ENCODE measurements at regions not wholly inside any gene's neighbourhood (a gene's known extent, or its start where the extent isn't known, plus 50 kb on each side); places are given as distances from the start of the nearest gene placed in this dataset.
"Not testable (repeated sequence)": the region's sequence is repeated elsewhere in the genome, so short reads cannot be mapped to it uniquely, and the experiment has no call there.

- no peaks in the 10 kb centered on the region for H3K36me3 ChIP-seq (ENCODE audit: insufficient read depth, low read length, poor library complexity, severe bottlenecking)
- H3K27ac ChIP-seq (ENCODE audit: low read depth, low read length, poor library complexity, severe bottlenecking) = no peak overlapping the region
- ChIA-PET POLR2A (ENCODE audit: low non-redundant PET) (no interaction called here), CTCF (no interaction called here)
- no peak for DNase-seq (ENCODE audit: low spot score)
- no TSS peak for BruUV-seq (replicated peaks)
- TF ChIP-seq CTCF (conservative IDR thresholded peaks at IDR 0.05; ENCODE audit: low read depth, low read length) = no peak
- no peak for TF ChIP-seq EZH2 (IDR thresholded peaks at IDR 0.05; ENCODE audit: borderline replicate concordance, low read depth, low read length, poor library complexity, severe bottlenecking)
- no peaks in the 10 kb centered on the region for H3K9me3 ChIP-seq (ENCODE audit: low read depth, low read length, poor library complexity, severe bottlenecking)
- no peaks in the 10 kb centered on the region for H3K4me1 ChIP-seq (ENCODE audit: insufficient read depth, low read length, poor library complexity, severe bottlenecking)
- intact Hi-C loops (cut with micrococcal nuclease; ENCODE audit: unreplicated experiment) = no loop called here
- peaks cover 14% of the 10 kb centered on the region for H3K27me3 ChIP-seq (replicated peaks; ENCODE audit: insufficient read depth, low read depth, low read length, poor library complexity)
- H3K4me3 ChIP-seq (ENCODE audit: low read depth, low read length, poor library complexity, severe bottlenecking) = no peak overlapping the region
Measured at GRCh38 chr17:12230481-12231354, 210.0 kb downstream of the MAP2K4 start.

GRCh38 chr17:12231355-12231682 is 210.6 kb downstream of the MAP2K4 start:
- H3K27me3 ChIP-seq (replicated peaks; ENCODE audit: insufficient read depth, low read depth, low read length, poor library complexity) = peaks cover 12% of the 10 kb centered on the region
- H3K36me3 ChIP-seq (ENCODE audit: insufficient read depth, low read length, poor library complexity, severe bottlenecking) = no peaks in the 10 kb centered on the region
- DNase-seq (ENCODE audit: low spot score) = no peak
- POLR2A ChIA-PET (ENCODE audit: low non-redundant PET) = no interaction called here
- BruUV-seq (replicated peaks) = no TSS peak
- no peak for TF ChIP-seq CTCF (conservative IDR thresholded peaks at IDR 0.05; ENCODE audit: low read depth, low read length)
- no peak for TF ChIP-seq EZH2 (IDR thresholded peaks at IDR 0.05; ENCODE audit: borderline replicate concordance, low read depth, low read length, poor library complexity, severe bottlenecking)
- no peak overlapping the region for H3K4me3 ChIP-seq (ENCODE audit: low read depth, low read length, poor library complexity, severe bottlenecking)
- no peaks in the 10 kb centered on the region for H3K4me1 ChIP-seq (ENCODE audit: insufficient read depth, low read length, poor library complexity, severe bottlenecking)
- intact Hi-C loops (cut with micrococcal nuclease; ENCODE audit: unreplicated experiment) = no loop called here
- CTCF ChIA-PET = no interaction called here
- H3K9me3 ChIP-seq (ENCODE audit: low read depth, low read length, poor library complexity, severe bottlenecking) = no peaks in the 10 kb centered on the region
- no peak overlapping the region for H3K27ac ChIP-seq (ENCODE audit: low read depth, low read length, poor library complexity, severe bottlenecking)

- DNase-seq (ENCODE audit: low spot score); H3K27ac ChIP-seq (ENCODE audit: low read depth, low read length, poor library complexity, severe bottlenecking); H3K36me3 ChIP-seq (ENCODE audit: insufficient read depth, low read length, poor library complexity, severe bottlenecking); CTCF ChIA-PET; POLR2A ChIA-PET (ENCODE audit: low non-redundant PET); intact Hi-C loops (cut with micrococcal nuclease; ENCODE audit: unreplicated experiment); H3K4me3 ChIP-seq (ENCODE audit: low read depth, low read length, poor library complexity, severe bottlenecking); BruUV-seq (replicated peaks); H3K9me3 ChIP-seq (ENCODE audit: low read depth, low read length, poor library complexity, severe bottlenecking); H3K4me1 ChIP-seq (ENCODE audit: insufficient read depth, low read length, poor library complexity, severe bottlenecking): not testable (repeated sequence)
- H3K27me3 ChIP-seq (replicated peaks; ENCODE audit: insufficient read depth, low read depth, low read length, poor library complexity) = peaks cover 15% of the 10 kb centered on the region
Measured at GRCh38 chr17:12239021-12239420, 218.3 kb downstream of the MAP2K4 start.
